H1 (cell line): ENCODE measurements at regions not wholly inside any gene's neighbourhood (a gene's known extent, or its start where the extent isn't known, plus 50 kb on each side); places are given as distances from the start of the nearest gene placed in this dataset.

Experiments used
- EZH2 ChIP-seq: fragments of 200-600 bp; sonication (generic); IDR thresholded peaks from 2 replicates; pipeline ENCODE4 v1.7.1; 2012; ENCODE audit warnings: low read depth, mild to moderate bottlenecking, moderate library complexity, low read length, inconsistent platforms; ENCODE audit not compliant: severe bottlenecking
- POLR2A ChIP-seq, 2 experiments: IDR thresholded peaks; 1 replicate in 1 of 2; 2 replicates in 1 of 2; pipeline ENCODE4 v1.6.1; 2011; ENCODE audit warnings: low read depth in 2 of 2, low read length in 2 of 2, mild to moderate bottlenecking in 2 of 2; ENCODE audit errors: control extremely low read depth in 1 of 2
- POLR2AphosphoS5 ChIP-seq: IDR thresholded peaks from 2 replicates; pipeline ENCODE4 v1.6.1; 2011; ENCODE audit warnings: low read depth, low read length
- TEAD4 ChIP-seq: IDR thresholded peaks from 2 replicates; pipeline ENCODE4 v1.6.1; 2012; ENCODE audit warnings: low read depth, low read length, inconsistent platforms, mixed read lengths
- USF2 ChIP-seq: IDR thresholded peaks from 2 replicates; pipeline ENCODE4 v1.6.1; 2011; ENCODE audit warnings: low read length, improper control_type of control experiment
- TF ChIP-seq, protein P1 (sequence below), 3 experiments: IDR thresholded peaks; 1 replicate in 2 of 3; 2 replicates in 1 of 3; pipeline versions ENCODE4 v1.5.1 to v1.6.1; 2011; ENCODE audit warnings: low read length in 3 of 3, mild to moderate bottlenecking in 3 of 3, inconsistent platforms in 2 of 3, low read depth in 1 of 3, moderate library complexity in 1 of 3; ENCODE audit not compliant: insufficient read depth in 1 of 3; ENCODE audit errors: control extremely low read depth in 1 of 3

GRCh38 chrX:25066131-25066530, 50.4 kb upstream of the ARX start:
- TF ChIP-seq POLR2AphosphoS5 (no peak), POLR2A (IDR thresholded peaks at IDR 0.05; ENCODE audit: control extremely low read depth in 1 of 2, low read depth in 2 of 2, low read length in 2 of 2) (no peak), EZH2 (no peak), TEAD4 (no peak), USF2 (no peak)
- TF ChIP-seq, protein P1, sequence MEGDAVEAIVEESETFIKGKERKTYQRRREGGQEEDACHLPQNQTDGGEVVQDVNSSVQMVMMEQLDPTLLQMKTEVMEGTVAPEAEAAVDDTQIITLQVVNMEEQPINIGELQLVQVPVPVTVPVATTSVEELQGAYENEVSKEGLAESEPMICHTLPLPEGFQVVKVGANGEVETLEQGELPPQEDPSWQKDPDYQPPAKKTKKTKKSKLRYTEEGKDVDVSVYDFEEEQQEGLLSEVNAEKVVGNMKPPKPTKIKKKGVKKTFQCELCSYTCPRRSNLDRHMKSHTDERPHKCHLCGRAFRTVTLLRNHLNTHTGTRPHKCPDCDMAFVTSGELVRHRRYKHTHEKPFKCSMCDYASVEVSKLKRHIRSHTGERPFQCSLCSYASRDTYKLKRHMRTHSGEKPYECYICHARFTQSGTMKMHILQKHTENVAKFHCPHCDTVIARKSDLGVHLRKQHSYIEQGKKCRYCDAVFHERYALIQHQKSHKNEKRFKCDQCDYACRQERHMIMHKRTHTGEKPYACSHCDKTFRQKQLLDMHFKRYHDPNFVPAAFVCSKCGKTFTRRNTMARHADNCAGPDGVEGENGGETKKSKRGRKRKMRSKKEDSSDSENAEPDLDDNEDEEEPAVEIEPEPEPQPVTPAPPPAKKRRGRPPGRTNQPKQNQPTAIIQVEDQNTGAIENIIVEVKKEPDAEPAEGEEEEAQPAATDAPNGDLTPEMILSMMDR (IDR thresholded peaks at IDR 0.05; ENCODE audit: control extremely low read depth in 1 of 3, insufficient read depth in 1 of 3, low read depth in 1 of 3, low read length in 3 of 3) = no peak
